IMR-90 (cell line): ENCODE measurements at regions not wholly inside any gene's neighbourhood (a gene's known extent, or its start where the extent isn't known, plus 50 kb on each side); places are given as distances from the start of the nearest gene placed in this dataset.

Source experiments
- ATAC-seq: fragments of 200-7000 bp; cut with Tn5 transposase; 2 replicates; pipeline ENCODE4 v1.9.1; 2020; ENCODE audit warnings: low read depth, mild to moderate bottlenecking, moderate library complexity
- BruUV-seq: library from RNA; stranded (reverse); fragments of 400-500 nt; replicated peaks from 2 replicates; lab custom pipeline; 2021; lab: Mats Ljungman, UMichigan
- CTCF ChIA-PET: fragments of 300-600 bp; formaldehyde crosslinking; extraction: SDS; loops from one replicate; lab custom pipeline; 2021; ENCODE audit warnings: antibody characterized with exemption; lab: Yijun Ruan, JAX
- POLR2A ChIA-PET: fragments of 300-600 bp; sonication (Branson Sonifier 250); formaldehyde crosslinking; loops from one replicate; lab custom pipeline; 2022; ENCODE audit warnings: antibody characterized with exemption; ENCODE audit not compliant: unreplicated experiment; lab: Charles Lee
- DNase-seq: peaks from one replicate; pipeline ENCODE4 v3.0.0; 2013
- H2AFZ ChIP-seq: replicated peaks from 2 replicates; pipeline ENCODE3; 2013; ENCODE audit warnings: low read length, mild to moderate bottlenecking; ENCODE audit not compliant: poor library complexity
- H2AK5ac ChIP-seq: 2 replicates; pipeline ENCODE4 v1.6.1; 2013; ENCODE audit warnings: low read depth, low read length, inconsistent platforms
- H2AK9ac ChIP-seq: replicated peaks from 2 replicates; pipeline ENCODE3; 2013; ENCODE audit warnings: mild to moderate bottlenecking, low read depth, low read length, moderate library complexity; ENCODE audit not compliant: poor library complexity
- H2BK120ac ChIP-seq: 2 replicates; pipeline ENCODE4 v1.6.1; 2013; ENCODE audit warnings: low read depth, low read length, inconsistent platforms
- H2BK15ac ChIP-seq: 3 replicates; pipeline ENCODE4 v1.6.1; 2013; ENCODE audit warnings: low read depth, low read length, inconsistent platforms
- H2BK20ac ChIP-seq: 2 replicates; pipeline ENCODE4 v1.6.1; 2013; ENCODE audit warnings: low read depth, mild to moderate bottlenecking, inconsistent platforms, low read length, moderate library complexity
- H2BK5ac ChIP-seq: 2 replicates; pipeline ENCODE4 v1.6.1; 2013; ENCODE audit warnings: mild to moderate bottlenecking, low read depth, low read length, inconsistent platforms; ENCODE audit not compliant: poor library complexity, severe bottlenecking
- H3K14ac ChIP-seq: replicated peaks from 2 replicates; pipeline ENCODE4 v1.6.1; 2013; ENCODE audit warnings: low read depth, low read length, inconsistent platforms
- H3K18ac ChIP-seq: 2 replicates; pipeline ENCODE4 v1.6.1; 2013; ENCODE audit warnings: low read depth, low read length, control low read depth
- H3K23ac ChIP-seq: 2 replicates; pipeline ENCODE4 v1.6.1; 2013; ENCODE audit warnings: low read depth, low read length, inconsistent platforms
- H3K27ac ChIP-seq: 2 replicates; pipeline ENCODE4 v1.5.1; 2013; ENCODE audit warnings: mild to moderate bottlenecking, control low read depth, low read length; ENCODE audit not compliant: insufficient read depth
- H3K27me3 ChIP-seq: 2 replicates; pipeline ENCODE4 v1.6.1; 2013; ENCODE audit warnings: low read length; ENCODE audit not compliant: control insufficient read depth, insufficient read depth
- H3K36me3 ChIP-seq: 2 replicates; pipeline ENCODE4 v1.6.1; 2013; ENCODE audit warnings: low read length, mixed read lengths; ENCODE audit not compliant: control insufficient read depth, insufficient read depth
- H3K4ac ChIP-seq: 2 replicates; pipeline ENCODE4 v1.6.1; 2013; ENCODE audit warnings: low read depth, low read length, inconsistent platforms
- H3K4me1 ChIP-seq: 2 replicates; pipeline ENCODE4 v1.6.1; 2013; ENCODE audit warnings: low read length, mixed read lengths; ENCODE audit not compliant: control insufficient read depth, insufficient read depth
- H3K4me2 ChIP-seq: 2 replicates; pipeline ENCODE4 v1.6.1; 2013; ENCODE audit warnings: low read depth, mild to moderate bottlenecking, control low read depth, low read length, moderate library complexity
- H3K4me3 ChIP-seq: 2 replicates; pipeline ENCODE4 v1.5.1; 2013; ENCODE audit warnings: low read depth, mild to moderate bottlenecking, control low read depth, low read length, moderate library complexity; ENCODE audit not compliant: insufficient read depth
- H3K56ac ChIP-seq: 2 replicates; pipeline ENCODE4 v1.6.1; 2013; ENCODE audit warnings: low read length, inconsistent platforms; ENCODE audit not compliant: insufficient read depth; ENCODE audit errors: extremely low read depth
- H3K79me1 ChIP-seq, 2 experiments: 2 replicates each; pipeline ENCODE4 v1.6.1; 2013; ENCODE audit warnings: low read length in 2 of 2, inconsistent platforms in 1 of 2, low read depth in 1 of 2
- H3K9ac ChIP-seq: 2 replicates; pipeline ENCODE4 v1.6.1; 2013; ENCODE audit warnings: low read depth, low read length, control low read depth
- H3K9me1 ChIP-seq: 2 replicates; pipeline ENCODE4 v1.6.1; 2013; ENCODE audit warnings: low read length, inconsistent platforms; ENCODE audit not compliant: insufficient read depth
- H3K9me3 ChIP-seq: 2 replicates; pipeline ENCODE4 v1.6.1; 2013; ENCODE audit warnings: low read length; ENCODE audit not compliant: control insufficient read depth, insufficient read depth
- H4K20me1 ChIP-seq: 2 replicates; pipeline ENCODE4 v1.6.1; 2013; ENCODE audit warnings: low read length, inconsistent platforms; ENCODE audit not compliant: insufficient read depth
- H4K5ac ChIP-seq: 2 replicates; pipeline ENCODE4 v1.6.1; 2013; ENCODE audit warnings: mild to moderate bottlenecking, low read depth, low read length, control low read depth
- H4K8ac ChIP-seq, 2 experiments: 2 replicates each; pipeline ENCODE4 v1.6.1; 2013; ENCODE audit warnings: low read depth in 2 of 2, low read length in 2 of 2, control low read depth in 1 of 2, inconsistent platforms in 1 of 2
- H4K91ac ChIP-seq: 2 replicates; pipeline ENCODE4 v1.6.1; 2013; ENCODE audit warnings: low read depth, low read length, inconsistent platforms; ENCODE audit not compliant: insufficient read depth
- CEBPB ChIP-seq: IDR thresholded peaks from 2 replicates; pipeline ENCODE4 v1.6.1; 2012; ENCODE audit warnings: low read depth, low read length, improper control_type of control experiment
- CHD1 ChIP-seq: IDR thresholded peaks from 2 replicates; pipeline ENCODE4 v1.6.1; 2012; ENCODE audit warnings: low read depth, low read length, improper control_type of control experiment
- CTCF ChIP-seq: conservative IDR thresholded peaks from 2 replicates; pipeline ENCODE4 v1.5.1; 2012; ENCODE audit warnings: mild to moderate bottlenecking, low read depth, low read length, improper control_type of control experiment
- ELK1 ChIP-seq: fragments of 150-350 bp; IDR thresholded peaks from 2 replicates; pipeline ENCODE4 v1.6.1; 2016; ENCODE audit warnings: low read depth, mild to moderate bottlenecking, low read length, moderate library complexity, borderline replicate concordance
- FOS ChIP-seq: fragments of 150-350 bp; IDR thresholded peaks from 2 replicates; pipeline ENCODE4 v1.6.1; 2016; ENCODE audit warnings: low read depth, low read length
- MAFK ChIP-seq: IDR thresholded peaks from 2 replicates; pipeline ENCODE4 v1.6.1; 2012; ENCODE audit warnings: low read depth, low read length, improper control_type of control experiment
- MAZ ChIP-seq: IDR thresholded peaks from 2 replicates; pipeline ENCODE4 v1.6.1; 2012; ENCODE audit warnings: low read depth, mild to moderate bottlenecking, low read length, improper control_type of control experiment, moderate library complexity, borderline replicate concordance
- MXI1 ChIP-seq: IDR thresholded peaks from 2 replicates; pipeline ENCODE4 v1.6.1; 2012; ENCODE audit warnings: low read depth, mild to moderate bottlenecking, low read length, moderate library complexity, borderline replicate concordance
- NFE2L2 ChIP-seq: fragments of 150-350 bp; IDR thresholded peaks from 2 replicates; pipeline ENCODE4 v1.6.1; 2016; ENCODE audit warnings: low read depth, mild to moderate bottlenecking, low read length
- POLR2A ChIP-seq: IDR thresholded peaks from 2 replicates; pipeline ENCODE4 v1.6.1; 2012; ENCODE audit warnings: mild to moderate bottlenecking, low read depth, low read length
- RAD21 ChIP-seq: IDR thresholded peaks from 2 replicates; pipeline ENCODE4 v1.6.1; 2012; ENCODE audit warnings: low read length, improper control_type of control experiment
- RCOR1 ChIP-seq: IDR thresholded peaks from 2 replicates; pipeline ENCODE4 v1.6.1; 2012; ENCODE audit warnings: mild to moderate bottlenecking, low read length, improper control_type of control experiment; ENCODE audit not compliant: insufficient replicate concordance
- RFX5 ChIP-seq: IDR thresholded peaks from 2 replicates; pipeline ENCODE4 v1.8.0; 2012; ENCODE audit warnings: low read depth, mild to moderate bottlenecking, low read length, moderate library complexity
- SMC3 ChIP-seq: fragments of 150-350 bp; IDR thresholded peaks from 2 replicates; pipeline ENCODE4 v1.6.1; 2016; ENCODE audit warnings: low read depth, mild to moderate bottlenecking, antibody characterized with exemption, low read length, moderate library complexity
- USF2 ChIP-seq: fragments of 150-350 bp; IDR thresholded peaks from 2 replicates; pipeline ENCODE4 v1.6.1; 2017; ENCODE audit warnings: mild to moderate bottlenecking, antibody characterized with exemption, low read length, low read depth
- WGBS, 2 experiments: methylation state at CpG; one replicate each; pipeline versions ENCODE4 v1.1.5 to v1.1.7; 2013; ENCODE audit warnings: missing lambda C conversion rate in 2 of 2; ENCODE audit not compliant: insufficient read length in 1 of 2; ENCODE audit errors: extremely low coverage in 2 of 2; 5-methylcytosine and 5-hydroxymethylcytosine counted together
- dilution Hi-C: fragments of 300-500 bp; cut with HindIII; formaldehyde crosslinking; loops from one replicate; pipeline ENCODE4 v1.14.3; 2018; ENCODE audit warnings: low sequenced_read_pairs; ENCODE audit not compliant: unreplicated experiment
- in situ Hi-C: fragments of 300-500 bp; cut with MboI; formaldehyde crosslinking; loops from 3 replicates; pipeline ENCODE4 v1.14.3; 2019; ENCODE audit warnings: low sequenced_read_pairs, inconsistent platforms, mixed read lengths
- intact Hi-C: fragments of 100-400 bp; cut with micrococcal nuclease; formaldehyde crosslinking; loops from 2 replicates; pipeline ENCODE4 v1.10.0; 2022

- no CpG with 5 or more reads among the region's 4 CpGs for WGBS, 2 experiments
- Histone ChIP-seq H4K20me1 (no peaks in the 10 kb centered on the region), H3K36me3 (no peaks in the 10 kb centered on the region), H3K79me1 (no peaks in the 10 kb centered on the region), H4K91ac (no peak overlapping the region), H3K56ac (no peak overlapping the region), H3K4me2 (no peak overlapping the region), H3K9ac (no peak overlapping the region), H4K5ac (no peak overlapping the region), H3K4ac (no peak overlapping the region), H2BK120ac (no peak overlapping the region), H3K14ac (no peak overlapping the region), H3K27ac (no peak overlapping the region), H2AFZ (peak overlapping the region; percentile 24), H2AK9ac (no peak overlapping the region), H2AK5ac (no peak overlapping the region), H3K4me1 (0 out of 2 replicates have a peak, but pooled peaks cover 3% of the 10 kb centered on the region), H3K9me3 (peaks cover 6% of the 10 kb centered on the region), H2BK5ac (no peak overlapping the region), H3K23ac (no peak overlapping the region), H2BK20ac (no peak overlapping the region), H3K27me3 (no peaks in the 10 kb centered on the region; the same call in 1 of the 2 replicates), H2BK15ac (no peak overlapping the region), H3K9me1 (no peaks in the 10 kb centered on the region), H4K8ac (no peak overlapping the region), H3K18ac (no peak overlapping the region), H3K4me3 (no peak overlapping the region)
- no TSS peak for BruUV-seq
- ChIA-PET POLR2A (no interaction called here), CTCF (interaction anchor here (1.2 kb wide), 1 partner anchor 14 kb away, joined by 5 read pairs; no protein-coding TSS in a partner anchor)
- DNase-seq (peak; percentile 57), ATAC-seq (no peak)
- dilution Hi-C loops (no loop called here), in situ Hi-C loops (no loop called here), intact Hi-C loops (no loop called here)
- no peak for TF ChIP-seq RCOR1
- no peak for TF ChIP-seq CEBPB
- no peak for TF ChIP-seq MAFK
- TF ChIP-seq NFE2L2, result no peak
- TF ChIP-seq POLR2A, result no peak
- TF ChIP-seq CTCF, result no peak
- no peak for TF ChIP-seq ELK1
- no peak for TF ChIP-seq MXI1
- no peak for TF ChIP-seq MAZ
- TF ChIP-seq RAD21, result no peak
- no peak for TF ChIP-seq FOS
- no peak for TF ChIP-seq RFX5
- TF ChIP-seq USF2, result no peak
- no peak for TF ChIP-seq CHD1
- no peak for TF ChIP-seq SMC3
Measured at GRCh38 chr2:48092846-48093803, 186.8 kb upstream of the FBXO11 start.
